T-helper 17 cell (primary cell): ENCODE measurements at regions not wholly inside any gene's neighbourhood (a gene's known extent, or its start where the extent isn't known, plus 50 kb on each side); places are given as distances from the start of the nearest gene placed in this dataset.

Source experiments
- ATAC-seq: fragments of 150-1000 bp; cut with Tn5 transposase; 2 replicates; pipeline ENCODE4 v1.10.0; 2021; ENCODE audit warnings: mild to moderate bottlenecking, moderate library complexity
- DNase-seq, 3 donors: peaks; one replicate each; pipeline versions ENCODE4 v3.0.0 to v3.0.0-alpha.2; 2020 to 2021
- H3K9me3 ChIP-seq: one replicate; pipeline ENCODE4 v1.7.0; 2013; ENCODE audit warnings: low read length, mild to moderate bottlenecking; ENCODE audit not compliant: control insufficient read depth, poor library complexity, severe bottlenecking
- H3K27ac Mint-ChIP-seq: one replicate; pipeline ENCODE4 v1.8.0; 2022; ENCODE audit warnings: mild to moderate bottlenecking, moderate library complexity, mixed read lengths
- H3K27me3 Mint-ChIP-seq: one replicate; pipeline ENCODE4 v1.8.0; 2022; ENCODE audit warnings: mixed read lengths
- H3K36me3 Mint-ChIP-seq: one replicate; pipeline ENCODE4 v1.8.0; 2022; ENCODE audit warnings: low read depth, mixed read lengths
- H3K4me1 Mint-ChIP-seq: one replicate; pipeline ENCODE4 v1.8.0; 2022; ENCODE audit warnings: mild to moderate bottlenecking, mixed read lengths
- H3K4me3 Mint-ChIP-seq: one replicate; pipeline ENCODE4 v1.8.0; 2022; ENCODE audit warnings: mild to moderate bottlenecking, moderate library complexity, mixed read lengths

DNA sequence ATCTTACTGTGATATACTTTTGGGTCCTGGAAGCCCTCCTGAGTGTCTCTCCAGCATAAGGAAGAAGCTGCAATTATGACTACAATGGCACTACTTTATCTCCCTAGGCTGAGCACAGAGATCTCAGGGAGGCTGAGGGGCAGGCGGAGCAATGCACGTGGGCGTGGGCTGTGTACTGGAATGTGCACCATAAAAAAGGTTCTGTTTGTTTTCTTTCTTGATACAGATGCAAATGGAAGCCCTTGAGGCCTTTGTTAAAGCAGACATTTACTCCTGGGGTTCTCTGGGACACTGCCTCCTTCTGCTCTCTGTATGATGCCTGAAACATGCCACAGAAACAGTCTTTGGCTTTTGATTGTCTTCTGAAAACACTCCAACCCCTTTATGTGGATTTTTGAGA, 79.1 kb upstream of the DLX2 start:
- H3K9me3 ChIP-seq: no peaks in the 10 kb centered on the region
- no peak overlapping the region for H3K4me3 Mint-ChIP-seq
- H3K4me1 Mint-ChIP-seq: peaks cover 18% of the 10 kb centered on the region
- no peaks in the 10 kb centered on the region for H3K36me3 Mint-ChIP-seq
- H3K27me3 Mint-ChIP-seq: no peaks in the 10 kb centered on the region
- no peak for DNase-seq
- no peak overlapping the region for H3K27ac Mint-ChIP-seq
- no peak for ATAC-seq

DNA sequence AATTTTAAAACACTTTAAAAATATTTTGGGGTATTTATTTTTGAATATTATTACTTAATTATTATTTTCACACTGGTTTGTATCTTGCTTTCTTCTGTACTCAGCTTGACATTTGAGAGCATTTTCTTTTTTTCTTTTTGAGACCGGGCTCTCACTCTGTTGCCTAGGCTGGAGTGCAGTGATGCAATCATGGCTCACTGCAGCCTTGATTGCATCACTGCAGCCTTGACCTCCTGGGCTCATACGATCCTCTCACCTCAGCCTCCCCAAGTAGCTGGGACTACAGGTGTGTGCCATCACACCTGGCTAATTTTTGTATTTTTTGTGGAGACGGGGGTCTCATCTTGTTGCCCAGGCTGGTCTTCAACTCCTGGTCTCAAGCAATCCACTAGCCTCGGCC, 79.9 kb upstream of the DLX2 start:
- no peak overlapping the region for H3K27ac Mint-ChIP-seq
- H3K36me3 Mint-ChIP-seq: no peaks in the 10 kb centered on the region
- no peak overlapping the region for H3K4me3 Mint-ChIP-seq
- H3K27me3 Mint-ChIP-seq: no peaks in the 10 kb centered on the region
- H3K4me1 Mint-ChIP-seq: peaks cover 18% of the 10 kb centered on the region
- ATAC-seq: no peak
- no peak for DNase-seq
- no peaks in the 10 kb centered on the region for H3K9me3 ChIP-seq

DNA sequence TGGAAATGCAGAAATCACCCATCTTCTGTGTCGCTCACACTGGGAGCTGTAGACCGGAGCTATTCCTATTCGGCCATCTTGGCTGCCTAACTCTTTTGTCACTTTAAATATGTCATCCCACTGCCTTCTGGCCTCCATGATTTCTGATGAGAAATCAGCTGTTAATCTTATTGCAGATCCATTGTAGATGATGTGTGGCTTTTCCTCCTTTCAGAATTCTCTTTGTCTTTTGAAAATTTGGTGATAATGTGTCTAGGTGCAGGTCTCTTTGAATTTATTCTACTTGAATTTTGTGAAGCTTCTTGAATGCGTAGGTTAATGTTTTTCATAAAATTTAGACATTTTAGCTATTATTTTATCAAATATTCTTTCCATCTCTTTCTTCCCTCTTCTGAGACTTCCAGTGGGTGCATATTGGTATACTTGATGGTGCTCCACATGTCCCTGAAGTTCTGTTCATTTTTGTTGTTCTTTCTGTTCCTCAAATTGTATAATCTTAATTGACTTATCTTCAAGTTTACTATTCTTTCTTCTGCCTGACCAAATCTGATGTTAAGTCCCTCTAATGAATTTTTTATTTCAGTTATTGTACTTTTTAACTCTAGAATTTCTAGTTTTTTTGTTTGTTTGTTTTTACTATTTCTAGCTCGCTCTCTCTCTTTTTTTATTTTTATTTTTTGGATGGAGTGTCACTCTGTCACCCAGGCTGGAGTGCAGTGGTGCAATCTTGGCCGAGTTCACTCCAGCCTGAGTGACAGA, 90.8 kb upstream of the DLX2 start:
- H3K4me1 Mint-ChIP-seq: peaks cover 3% of the 10 kb centered on the region
- H3K27ac Mint-ChIP-seq: no peak overlapping the region
- H3K36me3 Mint-ChIP-seq: no peaks in the 10 kb centered on the region
- H3K27me3 Mint-ChIP-seq: no peaks in the 10 kb centered on the region
- DNase-seq: no peak
- no peak for ATAC-seq
- H3K4me3 Mint-ChIP-seq: no peak overlapping the region
- peaks cover 4% of the 10 kb centered on the region for H3K9me3 ChIP-seq

DNA sequence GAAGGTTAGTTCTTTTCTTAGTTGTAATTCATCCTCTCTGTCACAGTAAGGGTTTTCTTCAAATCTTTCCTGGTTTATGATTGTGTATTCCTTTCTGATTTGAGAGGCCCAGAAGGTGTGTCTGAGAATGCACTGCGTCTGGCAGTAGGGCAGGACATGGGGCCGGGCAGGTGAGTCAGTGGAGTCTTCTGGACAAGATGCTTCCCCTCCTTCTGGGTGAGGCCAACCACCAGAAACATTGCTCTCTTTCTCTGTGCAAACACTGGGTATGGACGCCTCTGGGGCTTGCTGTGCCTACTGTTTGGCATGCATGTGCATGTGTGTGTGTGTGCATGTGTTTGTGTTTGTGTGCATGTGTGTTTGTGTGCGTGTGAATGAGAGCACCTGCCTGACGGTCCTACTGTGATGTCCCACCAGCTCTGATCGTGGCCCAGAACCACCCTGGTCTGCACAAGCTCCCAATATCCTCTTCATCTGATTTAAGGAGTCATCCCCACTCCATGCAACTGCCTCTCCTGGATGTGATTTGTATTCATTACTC, 93.2 kb upstream of the DLX2 start:
- ATAC-seq: no peak
- H3K4me3 Mint-ChIP-seq: no peak overlapping the region

DNA sequence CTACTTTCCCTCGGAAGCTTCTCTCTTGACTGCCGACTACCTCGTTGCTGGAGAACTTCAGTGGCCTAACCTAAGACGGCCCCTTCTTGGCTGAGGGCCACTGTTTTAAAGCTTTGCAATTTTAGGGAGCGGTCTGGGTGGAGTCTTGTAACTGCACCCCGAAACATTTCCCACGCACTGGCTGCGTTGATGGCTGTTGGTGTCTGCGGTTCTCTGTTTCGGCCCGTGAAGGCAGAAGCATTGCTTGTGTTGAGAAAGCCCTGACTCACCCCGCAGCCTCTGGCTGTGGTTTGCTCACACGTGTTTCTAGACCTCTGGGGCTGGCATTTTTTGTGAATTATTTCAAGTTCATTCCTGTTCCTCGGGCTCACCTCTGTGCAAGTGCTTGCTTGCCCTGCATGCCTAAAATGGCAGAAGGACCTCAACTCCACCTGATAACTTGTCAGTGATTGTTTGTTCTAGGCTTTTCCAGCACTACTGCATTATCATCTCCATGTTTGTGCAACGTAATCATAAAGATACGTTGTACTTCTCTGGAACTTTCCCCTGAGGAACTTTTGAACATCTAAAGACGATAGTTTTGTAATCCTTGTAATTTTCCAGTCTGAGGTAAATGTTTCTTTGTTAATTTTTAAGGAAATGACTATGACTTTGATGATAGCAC, 94.2 kb upstream of the DLX2 start:
- Mint-ChIP-seq H3K4me1 (peaks cover 3% of the 10 kb centered on the region), H3K27ac (no peak overlapping the region), H3K27me3 (no peaks in the 10 kb centered on the region), H3K4me3 (peak overlapping the region; percentile 16), H3K36me3 (no peaks in the 10 kb centered on the region)
- H3K9me3 ChIP-seq: peaks cover 4% of the 10 kb centered on the region
- DNase-seq (no peak), ATAC-seq (peak; percentile 81)

More for the DNA sequence above, 93.2 kb upstream of the DLX2 start:
- peaks cover 4% of the 10 kb centered on the region for H3K9me3 ChIP-seq
- Mint-ChIP-seq H3K36me3 (no peaks in the 10 kb centered on the region), H3K4me1 (peaks cover 3% of the 10 kb centered on the region), H3K27ac (no peak overlapping the region), H3K27me3 (no peaks in the 10 kb centered on the region)
- DNase-seq: no peak

DNA sequence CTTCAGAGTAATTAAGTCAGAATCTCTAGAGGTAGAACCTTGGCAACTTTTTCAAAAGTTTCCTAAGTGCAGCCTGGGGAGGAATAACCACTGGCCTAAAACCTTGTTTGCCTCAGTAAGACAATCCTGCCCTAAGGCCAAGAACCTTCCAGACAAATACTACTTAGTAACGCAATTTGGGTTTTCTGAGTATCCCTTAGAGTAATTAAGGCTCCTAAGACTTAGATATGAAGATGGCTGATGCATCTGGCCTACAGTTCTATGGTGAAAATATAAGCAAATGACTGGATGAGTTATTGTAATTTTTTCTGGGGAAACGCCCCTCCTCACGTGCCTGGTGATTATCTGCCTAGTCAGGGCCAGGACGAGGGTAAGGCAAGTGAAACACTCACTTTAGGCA, 95.7 kb upstream of the DLX2 start:
- peaks cover 3% of the 10 kb centered on the region for H3K4me1 Mint-ChIP-seq
- H3K27ac Mint-ChIP-seq: no peak overlapping the region
- H3K9me3 ChIP-seq: peaks cover 3% of the 10 kb centered on the region
- no peaks in the 10 kb centered on the region for H3K36me3 Mint-ChIP-seq
- H3K27me3 Mint-ChIP-seq: no peaks in the 10 kb centered on the region
- no peak for ATAC-seq
- H3K4me3 Mint-ChIP-seq: no peak overlapping the region
- DNase-seq: no peak

DNA sequence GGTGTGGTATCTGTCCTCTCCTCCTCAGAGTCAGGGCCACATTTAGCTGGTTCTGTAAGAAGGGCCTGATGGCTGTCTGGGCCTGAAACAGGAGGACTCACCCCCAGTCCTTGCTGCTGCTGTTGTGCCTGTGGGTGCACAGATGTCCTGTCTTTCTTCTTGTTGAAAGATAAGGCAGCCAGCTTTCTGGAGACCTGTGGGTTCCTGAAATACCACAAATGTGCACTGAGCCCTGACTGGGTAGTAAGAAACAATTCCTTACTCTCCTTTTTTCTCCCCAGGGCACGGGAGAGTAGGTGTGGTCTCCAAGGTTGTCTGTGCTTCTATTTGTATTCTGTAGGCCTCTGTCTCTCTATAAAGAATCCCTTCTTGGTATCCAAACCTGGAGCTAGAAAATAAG, 96.2 kb upstream of the DLX2 start:
- H3K4me1 Mint-ChIP-seq: peaks cover 3% of the 10 kb centered on the region
- H3K4me3 Mint-ChIP-seq: no peak overlapping the region
- ATAC-seq (no peak), DNase-seq (no peak)
- H3K27me3 Mint-ChIP-seq: no peaks in the 10 kb centered on the region
- no peak overlapping the region for H3K27ac Mint-ChIP-seq
- no peaks in the 10 kb centered on the region for H3K9me3 ChIP-seq
- H3K36me3 Mint-ChIP-seq: no peaks in the 10 kb centered on the region

DNA sequence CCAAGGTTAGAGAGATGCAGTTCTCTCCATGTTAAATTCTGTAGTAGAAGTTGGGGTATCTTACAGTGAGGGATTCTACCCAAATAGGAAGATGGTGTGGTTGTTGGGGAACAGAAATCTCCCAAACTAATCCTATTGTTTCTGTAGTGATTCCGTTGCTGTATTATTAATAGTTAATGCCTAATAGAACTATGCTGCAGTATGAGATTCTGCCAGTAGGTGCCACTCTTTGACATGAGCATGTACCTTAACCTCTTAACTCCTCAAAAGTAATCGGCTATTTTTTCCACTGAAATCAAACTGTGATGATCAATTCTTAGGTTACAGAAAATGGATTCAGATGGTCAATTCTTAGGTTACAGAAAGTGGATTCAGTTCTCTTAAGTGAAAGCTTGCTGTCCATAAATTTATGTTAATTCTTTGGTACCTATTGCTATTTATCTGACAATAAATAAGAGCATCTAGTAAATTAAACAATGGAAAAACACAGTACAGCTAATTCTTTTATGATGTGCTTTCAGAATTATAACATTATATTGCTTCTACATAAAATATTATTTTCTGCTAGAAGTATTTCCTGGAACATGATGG, 97.9 kb upstream of the DLX2 start:
- H3K36me3 Mint-ChIP-seq: no peaks in the 10 kb centered on the region
- DNase-seq (no peak), ATAC-seq (no peak)
- H3K9me3 ChIP-seq: no peaks in the 10 kb centered on the region
- H3K4me1 Mint-ChIP-seq: peaks cover 3% of the 10 kb centered on the region
- H3K27ac Mint-ChIP-seq: no peak overlapping the region
- no peak overlapping the region for H3K4me3 Mint-ChIP-seq
- no peaks in the 10 kb centered on the region for H3K27me3 Mint-ChIP-seq

DNA sequence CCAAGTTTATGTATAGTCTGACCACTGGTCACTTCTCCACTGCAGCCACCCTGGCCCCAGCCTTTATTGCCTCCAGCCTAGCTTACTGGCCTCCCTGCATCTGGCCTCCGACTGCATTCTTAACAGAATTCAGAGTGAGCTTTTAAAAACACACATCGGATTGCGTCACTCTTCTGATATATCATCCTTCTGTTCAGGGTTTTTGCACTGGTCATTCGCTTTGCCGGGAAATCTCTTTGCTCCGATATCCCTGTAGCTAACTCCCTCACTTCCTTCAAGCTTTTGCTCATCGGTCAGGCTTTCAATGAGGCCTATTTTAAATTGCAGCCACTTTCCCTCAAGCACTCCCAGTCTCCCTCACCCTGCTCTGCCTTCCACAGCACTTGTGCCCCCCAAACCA, 101.6 kb upstream of the DLX2 start:
- Mint-ChIP-seq H3K4me3 (no peak overlapping the region), H3K4me1 (peaks cover 6% of the 10 kb centered on the region), H3K27ac (no peak overlapping the region), H3K36me3 (no peaks in the 10 kb centered on the region), H3K27me3 (no peaks in the 10 kb centered on the region)
- DNase-seq: no peak
- ATAC-seq: no peak
- H3K9me3 ChIP-seq: no peaks in the 10 kb centered on the region

DNA sequence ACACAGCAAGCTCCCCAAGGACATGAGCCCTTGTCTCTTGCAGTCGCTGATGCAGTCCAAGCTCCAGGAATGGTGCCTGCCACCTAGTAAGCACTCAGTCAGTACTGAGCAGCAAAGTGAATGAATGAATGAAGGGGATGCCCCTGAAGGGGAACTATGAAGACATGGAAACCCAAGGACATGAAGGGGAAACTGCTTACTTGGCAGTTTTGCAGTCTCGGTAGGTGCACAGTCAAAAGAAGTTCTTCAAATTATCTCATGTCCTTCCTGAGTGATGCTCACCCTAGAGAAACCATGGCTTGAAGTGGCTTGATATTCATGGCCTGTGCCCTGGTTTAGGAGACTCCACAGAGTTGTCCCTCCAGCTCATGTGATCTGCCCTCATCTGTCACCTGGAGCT, 102.1 kb upstream of the DLX2 start:
- Mint-ChIP-seq H3K27me3 (no peaks in the 10 kb centered on the region), H3K4me1 (peaks cover 10% of the 10 kb centered on the region), H3K27ac (no peak overlapping the region), H3K36me3 (no peaks in the 10 kb centered on the region), H3K4me3 (no peak overlapping the region)
- no peak for DNase-seq
- H3K9me3 ChIP-seq: no peaks in the 10 kb centered on the region
- ATAC-seq: no peak

DNA sequence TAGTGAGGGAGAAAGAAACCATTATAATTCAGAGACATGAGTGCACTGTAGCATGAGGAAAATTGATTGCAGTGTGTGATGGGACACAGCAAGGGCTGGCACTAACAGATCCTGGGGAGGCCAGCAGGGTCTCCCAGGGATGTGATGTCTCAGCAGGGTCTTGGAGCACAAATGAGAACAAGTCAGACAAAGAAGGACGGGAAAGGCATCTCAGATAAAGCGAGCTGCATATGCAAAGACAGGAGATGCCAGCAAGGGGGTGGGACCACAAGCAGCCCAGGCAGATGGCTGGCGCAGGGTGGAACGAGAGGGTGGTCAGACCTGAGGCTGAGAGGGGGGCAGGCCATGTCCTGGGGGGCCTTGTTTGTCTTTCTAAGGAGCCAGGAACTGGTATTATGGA, 102.6 kb upstream of the DLX2 start:
- no peak overlapping the region for H3K27ac Mint-ChIP-seq
- H3K36me3 Mint-ChIP-seq: no peaks in the 10 kb centered on the region
- no peak overlapping the region for H3K4me3 Mint-ChIP-seq
- ATAC-seq: no peak
- DNase-seq: no peak
- no peaks in the 10 kb centered on the region for H3K27me3 Mint-ChIP-seq
- H3K4me1 Mint-ChIP-seq: peaks cover 10% of the 10 kb centered on the region
- no peaks in the 10 kb centered on the region for H3K9me3 ChIP-seq

DNA sequence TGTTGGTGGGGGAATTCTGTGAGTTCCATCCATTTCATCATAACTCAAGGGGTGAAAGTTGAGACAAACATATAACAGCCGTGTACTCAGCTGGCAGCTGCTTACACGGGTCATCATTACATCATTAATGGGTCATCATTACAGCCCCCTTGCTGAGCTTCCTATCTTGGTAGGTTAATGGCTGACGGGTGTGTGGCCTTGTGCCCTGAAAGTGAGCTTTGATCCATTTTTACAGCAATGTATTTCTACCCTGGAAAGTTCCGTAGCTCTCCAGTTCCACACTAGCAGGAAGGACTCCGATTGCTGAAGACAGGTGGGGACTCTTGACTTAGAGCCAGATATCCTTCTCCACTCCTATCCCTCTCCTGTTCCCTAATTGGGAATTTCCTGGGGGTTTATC, 105.2 kb upstream of the DLX2 start:
- no peak overlapping the region for H3K27ac Mint-ChIP-seq
- H3K36me3 Mint-ChIP-seq: no peaks in the 10 kb centered on the region
- H3K4me3 Mint-ChIP-seq: no peak overlapping the region
- ATAC-seq: no peak
- H3K27me3 Mint-ChIP-seq: no peaks in the 10 kb centered on the region
- no peak for DNase-seq
- peaks cover 12% of the 10 kb centered on the region for H3K4me1 Mint-ChIP-seq
- H3K9me3 ChIP-seq: no peaks in the 10 kb centered on the region

DNA sequence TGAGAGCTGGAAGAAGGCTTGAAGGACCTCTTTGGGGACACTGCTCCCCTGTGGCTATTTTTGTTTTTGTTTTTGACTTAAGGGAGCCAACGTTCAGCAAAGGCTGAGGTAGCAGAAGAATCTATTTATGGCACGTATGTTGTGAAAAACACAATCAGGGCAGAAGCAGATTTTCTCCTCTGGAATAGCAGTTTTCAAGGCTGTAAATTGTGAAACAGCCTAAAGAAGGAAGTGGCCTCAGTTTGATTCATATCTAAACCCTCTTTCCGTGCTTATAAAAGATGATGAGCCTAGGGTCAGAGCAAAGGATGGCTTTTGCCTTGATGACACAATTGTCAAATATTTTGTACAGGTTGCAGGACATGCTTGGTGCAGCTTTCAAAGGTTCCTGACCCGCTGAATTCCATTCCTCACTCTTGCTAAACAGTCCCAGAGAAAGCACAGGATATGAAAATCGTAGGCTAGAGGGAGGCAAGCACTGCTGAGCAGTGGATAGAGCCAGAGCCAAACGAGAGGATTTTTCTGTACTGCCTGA, 106.2 kb upstream of the DLX2 start:
- DNase-seq: no peak
- Mint-ChIP-seq H3K27me3 (no peaks in the 10 kb centered on the region), H3K4me1 (peaks cover 19% of the 10 kb centered on the region), H3K4me3 (no peak overlapping the region), H3K27ac (no peak overlapping the region), H3K36me3 (no peaks in the 10 kb centered on the region)
- no peak for ATAC-seq
- H3K9me3 ChIP-seq: no peaks in the 10 kb centered on the region
